ENCODE measurements at regions not wholly inside any gene's neighbourhood (a gene's known extent, or its start where the extent isn't known, plus 50 kb on each side); places are given as distances from the start of the nearest gene placed in this dataset.

- WGBS (ENCODE audit: missing lambda C conversion rate), result 44% methylated on average over 5 of the region's 5 CpGs
- ChIA-PET CTCF (no interaction called here), POLR2A (no interaction called here)
- DNase-seq (ENCODE audit: low read depth in 1 of 2, low spot score in 1 of 2) (no peak), FAIRE-seq (no peak), ATAC-seq (no peak)
- H3K4me3 ChIP-seq, result no peak overlapping the region
- no peaks in the 10 kb centered on the region for H3K9me3 ChIP-seq
- H3K4me1 ChIP-seq, result no peaks in the 10 kb centered on the region
- H3K4me2 ChIP-seq, result no peak overlapping the region
- H3K27ac ChIP-seq, result no peak overlapping the region
- no peak for TF ChIP-seq MYC (IDR thresholded peaks at IDR 0.05; ENCODE audit: borderline replicate concordance, low read length)
- TF ChIP-seq PHF8 (IDR thresholded peaks at IDR 0.05; ENCODE audit: borderline replicate concordance, low read depth), result no peak
- TF ChIP-seq ESRRA (IDR thresholded peaks at IDR 0.05; ENCODE audit: borderline replicate concordance, low read length), result no peak
- no peak for TF ChIP-seq E2F6 (IDR thresholded peaks at IDR 0.05; ENCODE audit: borderline replicate concordance, low read depth)
- no peak for TF ChIP-seq CHD2 (IDR thresholded peaks at IDR 0.05; ENCODE audit: low read length, partially characterized antibody)
Observed at GRCh38 chr2:204059016-204059415, 122.5 kb downstream of the ICOS start.

GRCh38 chr2:204060841-204061240, 124.3 kb downstream of the ICOS start:
- POLR2A ChIA-PET, result no interaction called here
- CTCF ChIA-PET, result interaction anchor here (0.6 to 1.2 kb wide), 2 partner anchors 14 to 57 kb away, joined by 3 to 4 read pairs; no protein-coding TSS in a partner anchor
- DNase-seq (ENCODE audit: low read depth in 1 of 2, low spot score in 1 of 2) (no peak), ATAC-seq (no peak), FAIRE-seq (no peak)
- Histone ChIP-seq H3K4me1 (no peaks in the 10 kb centered on the region), H3K27ac (no peak overlapping the region), H3K4me3 (no peak overlapping the region), H3K9me3 (no peaks in the 10 kb centered on the region), H3K4me2 (no peak overlapping the region)
- 3% methylated on average over 4 of the region's 4 CpGs for WGBS (ENCODE audit: missing lambda C conversion rate)
- TF ChIP-seq NPAS2 (CRISPR knock-in tag; IDR thresholded peaks at IDR 0.05; ENCODE audit: borderline replicate concordance) (no peak), NFE2L2 (conservative IDR thresholded peaks at IDR 0.05; ENCODE audit: low read length) (no peak), FOXS1 (CRISPR knock-in tag; IDR thresholded peaks at IDR 0.05) (no peak), RARB (CRISPR knock-in tag; IDR thresholded peaks at IDR 0.05) (no peak), MAZ (IDR thresholded peaks at IDR 0.05; ENCODE audit: borderline replicate concordance, low read depth, low read length) (no peak), BCL3 (IDR thresholded peaks at IDR 0.05) (no peak), EHMT2 (IDR thresholded peaks at IDR 0.05; ENCODE audit: low read depth) (no peak), FOSL2 (IDR thresholded peaks at IDR 0.05) (no peak), FOSL2 (CRISPR knock-in tag; IDR thresholded peaks at IDR 0.05) (no peak)

GRCh38 chr2:204061241-204061640, 124.7 kb downstream of the ICOS start:
- H3K4me2 ChIP-seq, result no peak overlapping the region
- H3K4me1 ChIP-seq, result no peaks in the 10 kb centered on the region
- FAIRE-seq, result no peak
- no peak overlapping the region for H3K27ac ChIP-seq
- no peak for ATAC-seq
- no peak for DNase-seq (ENCODE audit: low read depth in 1 of 2, low spot score in 1 of 2)
- WGBS (ENCODE audit: missing lambda C conversion rate), result 37% methylated on average over 4 of the region's 4 CpGs
- CTCF ChIA-PET, result interaction anchor here (0.6 to 1.2 kb wide), 2 partner anchors 14 to 58 kb away, joined by 3 to 4 read pairs; no protein-coding TSS in a partner anchor
- TF ChIP-seq CHD2 (IDR thresholded peaks at IDR 0.05; ENCODE audit: low read length, partially characterized antibody) (no peak), GATA3 (IDR thresholded peaks at IDR 0.05; ENCODE audit: borderline replicate concordance) (no peak), BCL3 (IDR thresholded peaks at IDR 0.05) (no peak), TFCP2L1 (CRISPR knock-in tag; IDR thresholded peaks at IDR 0.05) (no peak), EHF (CRISPR knock-in tag; IDR thresholded peaks at IDR 0.05) (no peak), NR3C1 (IDR thresholded peaks at IDR 0.05) (no peak), E2F6 (IDR thresholded peaks at IDR 0.05; ENCODE audit: borderline replicate concordance, low read depth) (no peak), MAX (IDR thresholded peaks at IDR 0.05) (no peak), CTCF (IDR thresholded peaks at IDR 0.05) (no peak)
- no peaks in the 10 kb centered on the region for H3K9me3 ChIP-seq
- no peak overlapping the region for H3K4me3 ChIP-seq
- POLR2A ChIA-PET, result no interaction called here
